Neural crest cell (in vitro differentiated cells): ENCODE measurements at regions not wholly inside any gene's neighbourhood (a gene's known extent, or its start where the extent isn't known, plus 50 kb on each side); places are given as distances from the start of the nearest gene placed in this dataset.

Source experiments
- DNase-seq: peaks from one replicate; pipeline ENCODE4 v3.0.0; 2021; ENCODE audit warnings: low read depth, mixed read lengths, low spot score
- H3K27ac Mint-ChIP-seq: one replicate; pipeline ENCODE4 v1.8.0; 2021; ENCODE audit warnings: mild to moderate bottlenecking, mixed read lengths; ENCODE audit not compliant: unreplicated experiment
- H3K27me3 Mint-ChIP-seq: 2 replicates; pipeline ENCODE4 v1.8.0; 2021; ENCODE audit warnings: low read depth, mild to moderate bottlenecking, mixed read lengths
- H3K36me3 Mint-ChIP-seq: 2 replicates; pipeline ENCODE4 v1.8.0; 2021; ENCODE audit warnings: low read depth, mild to moderate bottlenecking, mixed read lengths
- H3K4me1 Mint-ChIP-seq: 2 replicates; pipeline ENCODE4 v1.8.0; 2021; ENCODE audit warnings: mixed read lengths
- H3K4me3 Mint-ChIP-seq: one replicate; pipeline ENCODE4 v1.8.0; 2021; ENCODE audit warnings: mild to moderate bottlenecking, mixed read lengths
- H3K9me3 Mint-ChIP-seq: 2 replicates; pipeline ENCODE4 v1.8.0; 2021; ENCODE audit warnings: mixed read lengths
- CTCF ChIP-seq: fragments of 200-600 bp; sonication (generic); conservative IDR thresholded peaks from 2 replicates; pipeline ENCODE4 v1.5.0; 2021; ENCODE audit warnings: antibody characterized with exemption, mild to moderate bottlenecking

GRCh38 chr3:137165117-137165806 lies 207.5 kb downstream of the IL20RB start:
- no peak overlapping the region for H3K27ac Mint-ChIP-seq
- peaks cover 11% of the 10 kb centered on the region for H3K4me1 Mint-ChIP-seq
- H3K36me3 Mint-ChIP-seq = no peaks in the 10 kb centered on the region
- TF ChIP-seq CTCF = no peak
- H3K27me3 Mint-ChIP-seq = no peaks in the 10 kb centered on the region
- H3K9me3 Mint-ChIP-seq = no peaks in the 10 kb centered on the region
- DNase-seq = no peak
- no peak overlapping the region for H3K4me3 Mint-ChIP-seq

GRCh38 chr3:137171834-137172603 lies 214.2 kb downstream of the IL20RB start:
- no peaks in the 10 kb centered on the region for H3K36me3 Mint-ChIP-seq
- no peaks in the 10 kb centered on the region for H3K27me3 Mint-ChIP-seq
- H3K9me3 Mint-ChIP-seq = no peaks in the 10 kb centered on the region
- TF ChIP-seq CTCF = no peak
- no peaks in the 10 kb centered on the region for H3K4me1 Mint-ChIP-seq
- H3K4me3 Mint-ChIP-seq = no peak overlapping the region
- no peak for DNase-seq
- no peak overlapping the region for H3K27ac Mint-ChIP-seq

DNA sequence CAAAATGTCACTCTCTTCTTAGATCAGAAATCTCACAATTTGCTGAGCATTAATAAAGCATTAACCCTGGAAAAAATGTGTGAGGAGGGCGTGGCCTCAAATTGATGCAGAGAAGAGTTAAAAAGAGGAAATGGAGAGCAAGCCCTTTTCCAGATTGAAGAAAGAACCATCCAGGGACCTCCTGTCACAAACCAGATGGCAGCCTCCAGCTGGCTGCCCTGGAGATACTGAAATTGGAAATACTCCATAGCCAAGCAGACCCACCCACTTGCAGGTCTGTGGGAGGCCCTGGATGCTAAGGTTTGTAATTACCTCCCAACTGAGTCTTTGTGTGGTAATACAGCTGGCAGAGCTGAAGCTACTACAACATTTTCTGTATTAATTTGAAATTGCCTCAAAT lies 214.9 kb downstream of the IL20RB start:
- no peaks in the 10 kb centered on the region for H3K9me3 Mint-ChIP-seq
- H3K27me3 Mint-ChIP-seq = no peaks in the 10 kb centered on the region
- no peaks in the 10 kb centered on the region for H3K4me1 Mint-ChIP-seq
- no peak overlapping the region for H3K27ac Mint-ChIP-seq
- no peak for DNase-seq
- H3K36me3 Mint-ChIP-seq = no peaks in the 10 kb centered on the region
- no peak for TF ChIP-seq CTCF
- no peak overlapping the region for H3K4me3 Mint-ChIP-seq

DNA sequence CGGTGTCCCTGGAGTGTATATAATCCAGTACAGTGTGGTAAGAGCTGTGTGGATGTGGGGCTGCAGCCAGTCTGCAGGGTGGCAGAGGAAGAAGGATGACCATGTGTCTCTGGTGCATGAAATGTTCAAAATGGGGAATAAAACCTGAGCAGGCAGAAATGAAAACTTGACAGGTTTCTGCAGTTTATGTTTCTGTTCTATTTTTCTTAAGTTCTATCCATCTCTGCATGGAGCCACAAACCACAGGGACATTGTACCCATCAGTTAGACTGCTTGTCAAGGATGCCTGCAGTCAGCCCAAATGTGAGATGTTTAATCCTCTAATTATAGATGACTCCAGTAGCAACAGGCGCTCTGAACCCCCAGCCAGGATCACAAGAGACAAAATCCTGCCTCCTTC lies 216.7 kb downstream of the IL20RB start:
- H3K27ac Mint-ChIP-seq = no peak overlapping the region
- H3K4me1 Mint-ChIP-seq = no peaks in the 10 kb centered on the region
- TF ChIP-seq CTCF = no peak
- no peak overlapping the region for H3K4me3 Mint-ChIP-seq
- no peaks in the 10 kb centered on the region for H3K36me3 Mint-ChIP-seq
- no peak for DNase-seq
- H3K27me3 Mint-ChIP-seq = no peaks in the 10 kb centered on the region
- H3K9me3 Mint-ChIP-seq = no peaks in the 10 kb centered on the region

DNA sequence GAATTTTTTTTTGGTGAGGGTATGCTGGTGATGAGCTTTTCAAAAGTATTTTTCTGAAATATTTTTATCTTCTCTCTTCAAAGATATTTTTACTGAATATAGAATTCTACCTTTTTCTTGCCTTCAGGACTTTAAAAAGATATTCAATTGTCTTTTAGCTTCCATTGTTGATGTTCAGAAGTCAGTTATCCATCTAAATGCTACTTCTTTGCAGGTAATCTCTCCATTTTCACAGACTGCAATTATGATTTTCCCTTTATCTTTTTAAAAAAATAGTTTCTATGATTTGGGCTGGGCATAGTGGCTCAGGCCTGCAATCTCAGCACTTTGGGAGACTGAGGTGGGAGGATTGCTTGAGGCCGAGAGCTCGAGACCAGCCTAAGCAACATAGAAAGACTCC lies 222.4 kb downstream of the IL20RB start:
- Mint-ChIP-seq H3K36me3 (no peaks in the 10 kb centered on the region), H3K27ac (no peak overlapping the region), H3K4me1 (no peaks in the 10 kb centered on the region), H3K27me3 (no peaks in the 10 kb centered on the region), H3K4me3 (no peak overlapping the region), H3K9me3 (peaks cover 17% of the 10 kb centered on the region)
- no peak for DNase-seq
- TF ChIP-seq CTCF = no peak
